ENCODE measurements at regions not wholly inside any gene's neighbourhood (a gene's known extent, or its start where the extent isn't known, plus 50 kb on each side); places are given as distances from the start of the nearest gene placed in this dataset.

- H3K27ac ChIP-seq (replicated peaks) = no peak overlapping the region
- no peak for TF ChIP-seq CTCF (IDR thresholded peaks at IDR 0.05; ENCODE audit: borderline replicate concordance)
- no peaks in the 10 kb centered on the region for H3K4me1 ChIP-seq
- intact Hi-C loops (cut with micrococcal nuclease) = no loop called here
- H3K36me3 ChIP-seq = no peaks in the 10 kb centered on the region
- H3K9me3 ChIP-seq (replicated peaks) = peaks cover 2% of the 10 kb centered on the region
- no peaks in the 10 kb centered on the region for H3K27me3 ChIP-seq (ENCODE audit: low read depth)
- no peak for DNase-seq
- no peak overlapping the region for H3K4me3 ChIP-seq
Measured at GRCh38 chr4:72744103-72744725, 175.2 kb upstream of the ADAMTS3 start.

GRCh38 chr4:72743078-72743477 is 174.1 kb upstream of the ADAMTS3 start:
- no peak overlapping the region for H3K4me3 ChIP-seq
- intact Hi-C loops (cut with micrococcal nuclease) = no loop called here
- no peaks in the 10 kb centered on the region for H3K27me3 ChIP-seq (ENCODE audit: low read depth)
- H3K4me1 ChIP-seq = no peaks in the 10 kb centered on the region
- no peak overlapping the region for H3K27ac ChIP-seq (replicated peaks)
- H3K36me3 ChIP-seq = no peaks in the 10 kb centered on the region
- no peaks in the 10 kb centered on the region for H3K9me3 ChIP-seq (replicated peaks)
- TF ChIP-seq CTCF (IDR thresholded peaks at IDR 0.05; ENCODE audit: borderline replicate concordance) = no peak
- DNase-seq = no peak

DNA sequence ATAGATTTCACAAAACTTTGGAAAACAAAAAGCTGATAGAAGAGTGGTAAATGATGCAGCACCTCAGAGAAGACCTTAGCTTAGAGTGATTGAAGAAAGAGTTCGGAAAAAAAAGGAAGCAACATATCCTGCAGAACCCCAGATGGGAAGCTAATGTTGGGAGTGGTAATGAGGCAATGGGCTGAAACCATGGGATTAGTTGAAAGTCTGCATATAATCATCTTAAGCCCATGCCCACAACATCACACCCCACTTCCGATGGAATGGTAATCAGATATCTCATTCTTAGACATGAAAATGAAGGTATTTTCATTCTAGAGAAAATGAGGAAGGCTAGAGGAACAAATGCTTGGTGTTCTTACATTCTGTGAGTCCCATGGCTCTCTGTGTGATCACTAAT is 146.3 kb upstream of the ADAMTS3 start:
- H3K9me3 ChIP-seq (replicated peaks) = no peaks in the 10 kb centered on the region
- DNase-seq = no peak
- intact Hi-C loops (cut with micrococcal nuclease) = no loop called here
- H3K4me1 ChIP-seq = no peaks in the 10 kb centered on the region
- H3K27ac ChIP-seq (replicated peaks) = no peak overlapping the region
- TF ChIP-seq CTCF (IDR thresholded peaks at IDR 0.05; ENCODE audit: borderline replicate concordance) = no peak
- no peaks in the 10 kb centered on the region for H3K27me3 ChIP-seq (ENCODE audit: low read depth)
- H3K4me3 ChIP-seq = no peak overlapping the region
- no peaks in the 10 kb centered on the region for H3K36me3 ChIP-seq

DNA sequence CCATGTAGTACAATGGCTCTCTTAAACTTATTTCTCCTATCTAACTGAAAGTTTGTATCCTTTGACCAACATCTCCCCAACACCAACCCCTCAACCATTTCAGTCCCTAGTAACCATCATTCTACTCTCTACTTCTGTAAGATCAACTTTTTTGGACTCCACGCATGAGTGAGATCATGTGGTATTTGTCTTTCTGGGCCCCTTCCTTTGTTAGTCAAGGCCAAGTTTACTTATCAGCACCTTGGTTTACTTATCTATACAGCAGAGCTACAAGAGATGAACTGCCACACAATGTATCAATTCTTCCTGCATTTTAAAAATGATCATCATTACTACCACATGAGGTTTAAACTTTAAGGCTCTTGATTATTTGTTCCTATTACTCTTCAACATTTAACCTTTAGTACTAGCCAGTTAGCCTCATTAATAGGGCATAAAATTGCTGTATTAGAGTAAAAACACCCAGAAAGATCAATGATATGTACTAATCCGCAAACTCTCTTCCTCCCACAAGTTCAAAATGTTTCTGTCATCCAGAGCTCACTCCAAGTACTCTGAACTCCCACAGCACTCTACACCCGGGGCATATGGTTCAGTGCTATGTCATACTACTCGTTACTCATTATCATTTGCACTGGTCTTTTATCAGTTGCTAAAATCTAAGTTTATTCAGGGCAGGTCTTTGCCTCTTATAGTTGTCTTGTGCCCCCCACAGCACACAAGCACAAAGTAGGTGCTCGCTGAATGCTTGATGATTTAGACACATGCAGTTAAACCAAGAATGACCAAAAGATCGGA is 145.7 kb upstream of the ADAMTS3 start:
- H3K4me1 ChIP-seq = no peaks in the 10 kb centered on the region
- TF ChIP-seq CTCF (IDR thresholded peaks at IDR 0.05; ENCODE audit: borderline replicate concordance) = no peak
- H3K27me3 ChIP-seq (ENCODE audit: low read depth) = no peaks in the 10 kb centered on the region
- no peak overlapping the region for H3K4me3 ChIP-seq
- no peaks in the 10 kb centered on the region for H3K36me3 ChIP-seq
- no peaks in the 10 kb centered on the region for H3K9me3 ChIP-seq (replicated peaks)
- H3K27ac ChIP-seq (replicated peaks) = no peak overlapping the region
- intact Hi-C loops (cut with micrococcal nuclease) = no loop called here
- DNase-seq = no peak

- TF ChIP-seq CTCF (IDR thresholded peaks at IDR 0.05; ENCODE audit: borderline replicate concordance) = no peak
- DNase-seq = no peak
- intact Hi-C loops (cut with micrococcal nuclease) = no loop called here
Measured at GRCh38 chr4:72712997-72713396, 144.0 kb upstream of the ADAMTS3 start.

More at GRCh38 chr4:72712997-72713396, 144.0 kb upstream of the ADAMTS3 start:
- Histone ChIP-seq H3K27me3 (ENCODE audit: low read depth) (peaks cover 4% of the 10 kb centered on the region), H3K27ac (replicated peaks) (no peak overlapping the region), H3K4me3 (no peak overlapping the region), H3K9me3 (replicated peaks) (no peaks in the 10 kb centered on the region), H3K36me3 (no peaks in the 10 kb centered on the region), H3K4me1 (no peaks in the 10 kb centered on the region)

All from left ventricle myocardium inferior (tissue), 1 donor.